H1 (cell line): ENCODE measurements at regions not wholly inside any gene's neighbourhood (a gene's known extent, or its start where the extent isn't known, plus 50 kb on each side); places are given as distances from the start of the nearest gene placed in this dataset.

Source experiments
- CBX8 ChIP-seq: fragments of 300-800, 300-1000 bp; sonication (generic); IDR thresholded peaks from 2 replicates; pipeline ENCODE4 v1.7.1; 2016; ENCODE audit warnings: low read depth, low read length, borderline replicate concordance
- CTBP2 ChIP-seq: IDR thresholded peaks from 2 replicates; pipeline ENCODE4 v1.7.0; 2011; ENCODE audit warnings: borderline replicate concordance, mild to moderate bottlenecking, moderate library complexity, mixed read lengths, low read length; ENCODE audit not compliant: insufficient read depth, insufficient read length
- EP300 ChIP-seq, 2 experiments: IDR thresholded peaks; 1 replicate in 1 of 2; 2 replicates in 1 of 2; pipeline ENCODE4 v1.6.1; 2011 to 2012; ENCODE audit warnings: low read depth in 2 of 2, low read length in 2 of 2, mild to moderate bottlenecking in 2 of 2, borderline replicate concordance in 1 of 2, inconsistent platforms in 1 of 2, moderate library complexity in 1 of 2
- GTF2F1 ChIP-seq: IDR thresholded peaks from 2 replicates; pipeline ENCODE4 v1.6.1; 2012; ENCODE audit warnings: low read depth, low read length, improper control_type of control experiment, borderline replicate concordance
- JUN ChIP-seq: IDR thresholded peaks from 2 replicates; pipeline ENCODE4 v1.6.1; 2011; ENCODE audit warnings: low read depth, mild to moderate bottlenecking, improper control_type of control experiment, low read length
- SIRT6 ChIP-seq: IDR thresholded peaks from one replicate; pipeline ENCODE4 v1.7.1; 2012; ENCODE audit warnings: low read length, inconsistent platforms
- TEAD4 ChIP-seq: IDR thresholded peaks from 2 replicates; pipeline ENCODE4 v1.6.1; 2012; ENCODE audit warnings: low read depth, low read length, inconsistent platforms, mixed read lengths
- TF ChIP-seq, protein P1 (sequence below): IDR thresholded peaks from 2 replicates; pipeline ENCODE4 v1.6.1; 2011; ENCODE audit warnings: low read length, improper control_type of control experiment

DNA sequence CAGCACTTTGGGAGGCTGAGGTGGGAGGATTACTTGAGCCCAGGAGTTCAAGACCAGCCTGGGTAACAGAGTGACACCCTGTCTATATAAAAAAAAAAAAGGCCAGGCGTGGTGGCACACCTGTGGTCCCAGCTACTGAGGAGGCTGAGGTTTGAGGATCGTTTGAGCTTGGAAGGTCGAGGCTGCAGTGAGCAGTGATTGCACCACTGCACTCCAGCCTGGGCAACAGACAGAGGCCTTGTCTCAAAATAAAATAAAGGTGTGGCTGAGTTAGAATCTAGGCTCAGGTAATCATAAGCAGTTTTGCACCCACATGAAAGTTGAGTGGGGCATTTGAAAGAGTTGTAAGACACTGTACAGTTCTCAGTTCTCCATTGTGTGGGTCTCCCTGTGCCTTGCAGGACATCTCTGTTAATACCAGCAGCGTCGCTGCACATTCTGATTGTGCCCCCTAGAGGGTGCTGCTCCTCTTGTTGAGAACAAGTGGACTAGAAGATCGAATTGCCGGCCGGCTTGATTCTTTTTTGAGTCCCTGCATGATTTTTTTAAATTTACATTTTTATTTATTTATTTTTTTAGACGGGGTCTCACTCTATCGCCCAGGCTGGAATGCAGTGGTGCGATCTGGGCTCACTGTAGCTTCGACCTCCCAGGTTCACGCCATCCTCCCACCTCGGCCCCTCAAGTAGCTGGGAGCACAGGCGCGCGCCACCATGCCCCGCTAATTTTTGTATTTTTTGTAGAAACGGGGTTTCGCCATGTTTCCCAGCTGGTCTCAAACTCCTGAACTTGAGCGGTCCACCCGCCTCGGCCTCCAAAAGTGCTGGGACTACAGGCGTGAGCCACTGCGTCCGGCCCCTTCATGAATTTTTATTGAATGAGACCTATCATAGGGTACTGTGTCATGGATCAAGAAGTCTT is 73.6 kb upstream of the RBMX start (continued):
- TF ChIP-seq CTBP2: no peak
- TF ChIP-seq SIRT6: no peak
- no peak for TF ChIP-seq TEAD4
- no peak for TF ChIP-seq JUN
- no peak for TF ChIP-seq CBX8
- TF ChIP-seq, protein P1, sequence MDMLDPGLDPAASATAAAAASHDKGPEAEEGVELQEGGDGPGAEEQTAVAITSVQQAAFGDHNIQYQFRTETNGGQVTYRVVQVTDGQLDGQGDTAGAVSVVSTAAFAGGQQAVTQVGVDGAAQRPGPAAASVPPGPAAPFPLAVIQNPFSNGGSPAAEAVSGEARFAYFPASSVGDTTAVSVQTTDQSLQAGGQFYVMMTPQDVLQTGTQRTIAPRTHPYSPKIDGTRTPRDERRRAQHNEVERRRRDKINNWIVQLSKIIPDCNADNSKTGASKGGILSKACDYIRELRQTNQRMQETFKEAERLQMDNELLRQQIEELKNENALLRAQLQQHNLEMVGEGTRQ: no peak
- no peak for TF ChIP-seq GTF2F1
- no peak for TF ChIP-seq EP300 (IDR thresholded peaks at IDR 0.05; ENCODE audit: borderline replicate concordance in 1 of 2, low read depth in 2 of 2, low read length in 2 of 2)
